ENCODE measurements at regions not wholly inside any gene's neighbourhood (a gene's known extent, or its start where the extent isn't known, plus 50 kb on each side); places are given as distances from the start of the nearest gene placed in this dataset.

GRCh38 chrX:22481436-22481835 is 208.7 kb downstream of the CBLL2 start:
- H3K36me3 ChIP-seq, result no peaks in the 10 kb centered on the region
- no peak overlapping the region for H3K27ac ChIP-seq
- no peaks in the 10 kb centered on the region for H3K4me1 ChIP-seq
- no peaks in the 10 kb centered on the region for H3K9me3 ChIP-seq
- TF ChIP-seq CTCF (IDR thresholded peaks at IDR 0.05), result no peak
- TF ChIP-seq EP300 (IDR thresholded peaks at IDR 0.05), result no peak
- no peak for TF ChIP-seq POLR2A (IDR thresholded peaks at IDR 0.05)
- no peak for TF ChIP-seq POLR2AphosphoS5 (IDR thresholded peaks at IDR 0.05)
- intact Hi-C loops (cut with DNase I), result no loop called here
- DNase-seq, result no peak
- H3K4me3 ChIP-seq, result no peak overlapping the region
- no peaks in the 10 kb centered on the region for H3K27me3 ChIP-seq
- WGBS, 2 donors, result 77 to 82% methylated on average over 2 of the region's 2 CpGs

GRCh38 chrX:22486296-22486695 is 213.6 kb downstream of the CBLL2 start:
- intact Hi-C loops (cut with DNase I), result no loop called here
- Histone ChIP-seq H3K9me3 (no peaks in the 10 kb centered on the region), H3K4me3 (no peak overlapping the region), H3K27ac (no peak overlapping the region), H3K4me1 (no peaks in the 10 kb centered on the region), H3K36me3 (no peaks in the 10 kb centered on the region), H3K27me3 (no peaks in the 10 kb centered on the region)
- no peak for DNase-seq
- no peak for TF ChIP-seq EP300 (IDR thresholded peaks at IDR 0.05)
- TF ChIP-seq CTCF (IDR thresholded peaks at IDR 0.05), result no peak
- no peak for TF ChIP-seq POLR2AphosphoS5 (IDR thresholded peaks at IDR 0.05)
- no peak for TF ChIP-seq POLR2A (IDR thresholded peaks at IDR 0.05)
- WGBS, 2 donors, result 44 to 63% methylated on average over 6 of the region's 6 CpGs

GRCh38 chrX:22516893-22517292 is 244.2 kb downstream of the CBLL2 start:
- H3K9me3 ChIP-seq, result no peaks in the 10 kb centered on the region
- no peaks in the 10 kb centered on the region for H3K27me3 ChIP-seq
- no peak for DNase-seq
- no peak overlapping the region for H3K4me3 ChIP-seq
- intact Hi-C loops (cut with DNase I), result no loop called here
- TF ChIP-seq EP300 (IDR thresholded peaks at IDR 0.05) (peak in 1 of 4 donors; percentile 2), POLR2AphosphoS5 (IDR thresholded peaks at IDR 0.05) (no peak), CTCF (IDR thresholded peaks at IDR 0.05) (no peak), POLR2A (IDR thresholded peaks at IDR 0.05) (no peak)
- H3K36me3 ChIP-seq, result no peaks in the 10 kb centered on the region
- H3K4me1 ChIP-seq, result no peaks in the 10 kb centered on the region
- WGBS, 2 donors, result 64 to 75% methylated on average over 5 of the region's 5 CpGs
- peak overlapping the region in 1 of 4 donors; percentile 23 for H3K27ac ChIP-seq

DNA sequence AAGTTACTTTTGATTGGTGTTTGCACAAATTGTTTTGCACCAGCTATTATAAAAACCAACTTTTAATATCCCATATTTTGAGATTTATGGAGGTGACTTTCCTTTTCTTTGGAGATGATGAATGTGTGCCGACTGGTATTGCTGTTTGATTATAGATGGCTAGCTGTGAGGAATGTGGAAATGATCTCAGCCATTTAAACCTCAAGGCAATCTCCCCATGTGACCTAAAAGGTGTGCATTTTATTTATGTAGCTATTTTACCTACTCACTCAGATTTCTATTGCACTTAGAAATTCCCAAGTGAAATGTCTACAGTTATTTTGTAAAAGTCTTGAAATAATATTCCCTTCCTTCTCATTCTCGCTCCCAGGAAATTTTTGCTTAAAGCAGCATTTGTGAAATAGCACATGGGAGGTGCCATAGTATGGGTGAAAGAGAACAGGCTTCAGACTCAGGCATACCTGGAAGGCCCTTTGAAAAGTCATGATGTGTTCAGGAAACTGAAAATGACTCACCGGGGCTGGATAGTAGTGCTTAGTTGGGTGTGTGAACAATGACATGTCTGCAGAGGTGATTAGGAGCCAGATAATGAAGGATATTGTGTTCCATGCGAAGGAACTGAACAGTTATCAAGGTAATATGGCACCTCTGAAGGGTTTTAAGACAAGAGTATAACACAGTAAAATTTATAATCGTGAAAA is 247.6 kb downstream of the CBLL2 start:
- DNase-seq, result no peak
- no peaks in the 10 kb centered on the region for H3K36me3 ChIP-seq
- no peaks in the 10 kb centered on the region for H3K27me3 ChIP-seq
- H3K9me3 ChIP-seq, result no peaks in the 10 kb centered on the region
- TF ChIP-seq EP300 (IDR thresholded peaks at IDR 0.05), result no peak
- TF ChIP-seq POLR2A (IDR thresholded peaks at IDR 0.05), result no peak
- TF ChIP-seq POLR2AphosphoS5 (IDR thresholded peaks at IDR 0.05), result no peak
- no peak for TF ChIP-seq CTCF (IDR thresholded peaks at IDR 0.05)
- WGBS, 2 donors, result 67 to 81% methylated on average over 5 of the region's 5 CpGs
- H3K27ac ChIP-seq, result no peak overlapping the region
- no peaks in the 10 kb centered on the region for H3K4me1 ChIP-seq
- no peak overlapping the region for H3K4me3 ChIP-seq
- intact Hi-C loops (cut with DNase I), result no loop called here

DNA sequence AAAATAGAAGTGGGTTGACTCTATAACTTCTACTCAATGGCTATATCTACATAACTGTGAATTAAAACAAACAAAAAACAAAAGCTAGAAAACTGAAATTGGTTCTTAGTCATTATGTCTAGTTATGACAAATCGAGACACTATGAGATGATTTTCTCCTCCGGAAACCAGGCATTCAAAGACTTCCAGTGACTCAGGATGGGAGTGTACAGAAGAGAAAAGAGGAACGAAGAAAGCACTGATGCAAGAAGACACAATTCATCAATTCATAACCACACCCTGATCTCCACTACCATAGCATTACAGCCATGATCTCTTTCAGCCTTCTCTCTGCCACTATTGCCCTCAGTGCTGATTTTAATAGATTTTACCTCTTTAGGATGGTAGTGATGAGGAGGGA is 253.6 kb downstream of the CBLL2 start:
- 70 to 85% methylated on average over 3 of the region's 3 CpGs for WGBS, 2 donors
- Histone ChIP-seq H3K27me3 (no peaks in the 10 kb centered on the region), H3K9me3 (no peaks in the 10 kb centered on the region), H3K27ac (no peak overlapping the region), H3K36me3 (no peaks in the 10 kb centered on the region), H3K4me3 (no peak overlapping the region), H3K4me1 (no peaks in the 10 kb centered on the region)
- TF ChIP-seq EP300 (IDR thresholded peaks at IDR 0.05), result no peak
- TF ChIP-seq POLR2A (IDR thresholded peaks at IDR 0.05), result no peak
- TF ChIP-seq CTCF (IDR thresholded peaks at IDR 0.05), result no peak
- no peak for TF ChIP-seq POLR2AphosphoS5 (IDR thresholded peaks at IDR 0.05)
- no peak for DNase-seq
- intact Hi-C loops (cut with DNase I), result no loop called here

Measured in sigmoid colon (tissue), 6 donors.